ENCODE measurements at regions not wholly inside any gene's neighbourhood (a gene's known extent, or its start where the extent isn't known, plus 50 kb on each side); places are given as distances from the start of the nearest gene placed in this dataset.

DNA sequence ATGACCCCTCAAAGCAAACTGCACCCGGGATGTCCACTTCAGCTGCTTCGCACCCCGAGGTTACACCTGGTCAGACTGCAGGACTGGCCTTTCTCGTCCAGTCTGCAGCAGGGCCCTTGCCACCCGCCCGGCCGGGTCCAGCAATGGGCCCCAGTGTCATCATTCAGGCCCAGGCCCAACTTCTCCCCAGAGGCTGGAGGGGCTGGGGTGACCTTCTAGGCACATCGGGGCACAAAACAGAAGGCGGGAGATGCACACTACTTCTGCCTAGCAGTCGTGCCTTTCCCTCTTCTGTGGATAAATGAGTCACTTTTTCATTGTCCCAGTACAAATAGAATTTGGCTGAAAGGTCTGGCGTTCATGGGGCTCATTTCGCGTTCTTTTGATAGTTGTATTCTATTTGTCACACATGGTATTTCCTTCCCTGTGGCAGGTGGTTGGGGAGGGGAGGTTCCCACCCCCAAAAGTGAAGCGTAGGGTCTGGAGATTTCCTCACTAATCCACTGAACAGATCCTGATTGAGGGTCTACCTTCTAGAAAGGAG lies 56.9 kb upstream of the ID2 start:
- H3K27ac Mint-ChIP-seq: peak overlapping the region; percentile 58
- peak; percentile 55 for DNase-seq (ENCODE audit: extremely low spot score, unreplicated experiment)
- H3K4me1 Mint-ChIP-seq (ENCODE audit: unreplicated experiment): peaks cover 49% of the 10 kb centered on the region
- H3K9me3 Mint-ChIP-seq: peaks cover 7% of the 10 kb centered on the region
- H3K4me3 Mint-ChIP-seq: peak overlapping the region; percentile 42
- TF ChIP-seq, protein P1, sequence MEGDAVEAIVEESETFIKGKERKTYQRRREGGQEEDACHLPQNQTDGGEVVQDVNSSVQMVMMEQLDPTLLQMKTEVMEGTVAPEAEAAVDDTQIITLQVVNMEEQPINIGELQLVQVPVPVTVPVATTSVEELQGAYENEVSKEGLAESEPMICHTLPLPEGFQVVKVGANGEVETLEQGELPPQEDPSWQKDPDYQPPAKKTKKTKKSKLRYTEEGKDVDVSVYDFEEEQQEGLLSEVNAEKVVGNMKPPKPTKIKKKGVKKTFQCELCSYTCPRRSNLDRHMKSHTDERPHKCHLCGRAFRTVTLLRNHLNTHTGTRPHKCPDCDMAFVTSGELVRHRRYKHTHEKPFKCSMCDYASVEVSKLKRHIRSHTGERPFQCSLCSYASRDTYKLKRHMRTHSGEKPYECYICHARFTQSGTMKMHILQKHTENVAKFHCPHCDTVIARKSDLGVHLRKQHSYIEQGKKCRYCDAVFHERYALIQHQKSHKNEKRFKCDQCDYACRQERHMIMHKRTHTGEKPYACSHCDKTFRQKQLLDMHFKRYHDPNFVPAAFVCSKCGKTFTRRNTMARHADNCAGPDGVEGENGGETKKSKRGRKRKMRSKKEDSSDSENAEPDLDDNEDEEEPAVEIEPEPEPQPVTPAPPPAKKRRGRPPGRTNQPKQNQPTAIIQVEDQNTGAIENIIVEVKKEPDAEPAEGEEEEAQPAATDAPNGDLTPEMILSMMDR (conservative IDR thresholded peaks at IDR 0.05): no peak
- H3K27me3 Mint-ChIP-seq: no peaks in the 10 kb centered on the region
- peaks cover 4% of the 10 kb centered on the region for H3K36me3 Mint-ChIP-seq

DNA sequence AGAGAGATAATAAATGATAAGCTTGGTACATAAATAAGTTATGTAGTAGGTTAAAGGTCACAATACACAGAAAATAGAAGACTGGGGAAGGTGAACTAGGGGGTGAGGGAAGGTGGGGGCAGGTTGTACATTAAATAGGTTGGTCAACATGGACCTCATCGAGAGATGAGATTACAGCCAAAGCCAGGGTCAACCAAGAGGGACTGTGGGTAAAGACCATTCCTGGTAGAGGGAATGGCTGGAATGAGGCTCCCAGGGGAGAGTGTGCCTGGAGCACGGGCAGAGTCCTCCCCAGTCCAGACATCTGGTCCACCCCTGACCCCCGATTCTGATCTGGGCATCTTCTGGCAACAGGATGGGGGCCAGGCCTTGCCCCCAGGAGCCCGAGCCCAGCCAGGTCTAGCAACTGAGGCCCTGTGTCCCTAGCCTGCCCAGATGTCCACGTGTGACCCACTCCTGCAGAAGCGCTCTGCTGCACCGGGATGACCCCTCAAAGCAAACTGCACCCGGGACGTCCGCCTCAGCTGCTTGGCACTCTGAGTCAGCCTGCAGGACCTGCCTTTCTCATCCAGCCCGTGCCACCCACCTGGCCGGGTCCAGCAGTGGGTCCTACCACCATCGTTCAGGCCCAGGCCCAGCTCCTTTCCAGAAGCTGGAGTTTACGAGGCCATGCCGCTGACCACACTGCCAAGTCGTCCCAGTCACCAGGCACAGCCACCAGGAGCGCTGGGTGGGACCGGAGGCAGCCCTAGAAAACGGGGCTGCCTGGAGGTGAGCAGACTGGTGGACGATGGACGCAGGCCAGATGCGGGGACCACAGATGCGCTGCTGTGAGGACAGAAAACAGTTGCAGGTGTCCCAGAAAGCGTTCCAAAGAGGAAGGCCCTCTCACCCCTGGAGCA lies 56.2 kb upstream of the ID2 start:
- peaks cover 46% of the 10 kb centered on the region for H3K4me1 Mint-ChIP-seq (ENCODE audit: unreplicated experiment)
- H3K27ac Mint-ChIP-seq: peak overlapping the region; percentile 66
- H3K27me3 Mint-ChIP-seq: no peaks in the 10 kb centered on the region
- H3K9me3 Mint-ChIP-seq: peaks cover under 1% of the 10 kb centered on the region
- peak overlapping the region; percentile 42 for H3K4me3 Mint-ChIP-seq
- no peak for DNase-seq (ENCODE audit: extremely low spot score, unreplicated experiment)
- H3K36me3 Mint-ChIP-seq: peaks cover 4% of the 10 kb centered on the region
- TF ChIP-seq, protein P1 (conservative IDR thresholded peaks at IDR 0.05): no peak

DNA sequence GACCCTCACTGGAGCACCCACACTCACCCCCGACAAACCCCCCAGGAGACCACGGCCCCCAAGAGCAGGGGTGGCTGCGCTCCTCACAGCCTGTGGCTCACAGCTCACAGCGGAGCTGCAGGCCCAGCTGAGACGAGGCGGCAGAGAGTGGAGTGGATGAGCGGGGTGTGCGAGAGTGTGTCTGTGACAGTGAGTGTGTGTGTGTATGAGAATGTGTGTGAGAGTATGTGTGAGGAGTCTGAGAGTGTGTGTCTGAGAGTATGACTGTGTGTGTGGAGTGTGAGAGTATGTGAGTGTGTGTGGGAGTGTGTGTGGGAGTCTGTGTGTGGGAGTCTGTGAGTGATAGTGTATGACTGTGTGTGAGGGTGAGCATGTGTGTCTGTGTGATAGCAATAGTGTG lies 55.3 kb upstream of the ID2 start:
- peak overlapping the region; percentile 66 for H3K27ac Mint-ChIP-seq
- no peaks in the 10 kb centered on the region for H3K36me3 Mint-ChIP-seq
- DNase-seq (ENCODE audit: extremely low spot score, unreplicated experiment): no peak
- H3K4me1 Mint-ChIP-seq (ENCODE audit: unreplicated experiment): peaks cover 40% of the 10 kb centered on the region
- H3K9me3 Mint-ChIP-seq: no peaks in the 10 kb centered on the region
- no peaks in the 10 kb centered on the region for H3K27me3 Mint-ChIP-seq
- H3K4me3 Mint-ChIP-seq: no peak overlapping the region
- TF ChIP-seq, protein P1 (conservative IDR thresholded peaks at IDR 0.05): no peak

- TF ChIP-seq, protein P1 (conservative IDR thresholded peaks at IDR 0.05): no peak
- no peak overlapping the region for H3K4me3 Mint-ChIP-seq
- no peaks in the 10 kb centered on the region for H3K36me3 Mint-ChIP-seq
- H3K27ac Mint-ChIP-seq: peak overlapping the region; percentile 66
- no peaks in the 10 kb centered on the region for H3K27me3 Mint-ChIP-seq
- no peak for DNase-seq (ENCODE audit: extremely low spot score, unreplicated experiment)
- peaks cover 38% of the 10 kb centered on the region for H3K4me1 Mint-ChIP-seq (ENCODE audit: unreplicated experiment)
- H3K9me3 Mint-ChIP-seq: no peaks in the 10 kb centered on the region
Observed at GRCh38 chr2:8627019-8627691, 54.7 kb upstream of the ID2 start.

GRCh38 chr2:8627692-8628085 lies 54.2 kb upstream of the ID2 start:
- peaks cover 33% of the 10 kb centered on the region for H3K4me1 Mint-ChIP-seq (ENCODE audit: unreplicated experiment)
- H3K27ac Mint-ChIP-seq: peak overlapping the region; percentile 43
- no peak overlapping the region for H3K4me3 Mint-ChIP-seq
- no peaks in the 10 kb centered on the region for H3K36me3 Mint-ChIP-seq
- TF ChIP-seq, protein P1 (conservative IDR thresholded peaks at IDR 0.05): no peak
- DNase-seq (ENCODE audit: extremely low spot score, unreplicated experiment): no peak
- no peaks in the 10 kb centered on the region for H3K27me3 Mint-ChIP-seq
- H3K9me3 Mint-ChIP-seq: no peaks in the 10 kb centered on the region

All from type B pancreatic cell (in vitro differentiated cells).